Pancreas (tissue), 10 donors: ENCODE measurements at regions not wholly inside any gene's neighbourhood (a gene's known extent, or its start where the extent isn't known, plus 50 kb on each side); places are given as distances from the start of the nearest gene placed in this dataset.

Source experiments
- ATAC-seq, 4 donors: fragments of 200-7000 bp; cut with Tn5 transposase; one replicate each; pipeline versions ENCODE4 v1.8.0 to v1.9.1; 2020; ENCODE audit warnings: mild to moderate bottlenecking in 4 of 4, moderate library complexity in 4 of 4
- DNase-seq, 6 donors: peaks; one replicate each; pipeline ENCODE4 v3.0.0-alpha.2; 2020
- FAIRE-seq: peaks from 2 replicates; lab custom pipeline; 2012; peaks lifted over from hg19 to GRCh38; lab: Jason Lieb, UNC
- H3K27ac ChIP-seq, 4 donors: fragments of 200-600 bp; sonication (generic); 1 replicate in 3 of 4; 2 replicates in 1 of 4; pipeline versions ENCODE4 v1.5.0 to v1.8.0; 2020
- H3K27me3 ChIP-seq, 4 donors: fragments of 200-600 bp; one replicate each; pipeline ENCODE4 v1.8.0; 2021
- H3K36me3 ChIP-seq, 3 donors: fragments of 200-600 bp; sonication (generic) in 1 of 3; one replicate each; pipeline versions ENCODE4 v1.5.0 to v1.8.0; 2020 to 2021
- H3K4me1 ChIP-seq, 3 donors: fragments of 200-600 bp; one replicate each; pipeline ENCODE4 v1.8.0; 2021
- H3K4me3 ChIP-seq, 4 donors: fragments of 200-600 bp; sonication (generic) in 2 of 4; one replicate each; pipeline versions ENCODE4 v1.5.0 to v1.8.0; 2020 to 2021
- H3K9me3 ChIP-seq, 4 donors: fragments of 200-600 bp; one replicate each; pipeline ENCODE4 v1.8.0; 2021
- WGBS, 2 donors: extraction: QIAGEN DNeasy Blood & Tissue Kit; methylation state at CpG; one replicate each; pipeline ENCODE4 v1.1.7; 2013; 5-methylcytosine and 5-hydroxymethylcytosine counted together
- intact Hi-C, 3 donors: fragments of 100-400 bp; cut with DNase I; formaldehyde crosslinking; loops; one replicate each; pipeline versions ENCODE4 v1.11.1 to v1.14.2; 2022
- TF ChIP-seq, protein P1 (sequence below), 4 donors: fragments of 200-600 bp; sonication (generic) in 3 of 4; IDR thresholded peaks; one replicate each; pipeline versions ENCODE4 v1.5.0 to v1.8.0; 2021; ENCODE audit warnings: antibody characterized with exemption in 4 of 4
- donor health status: healthy with polysubstance abuse.
- donor health status: DM: no; HTN: no; CAD: no; lungs with moderate emphysema.
- donor health status: DM: no; HTN: no; CAD: no.
- donor health status: control.
- donor health status: control.
- donor health status: Bipolar disorder and iron deficiency.
- donor health status: DM: yes; HTN: yes; CAD: no.
- donor health status: DM: no; HTN: no; CAD: no.
- donor health status: DM: no; HTN: no; CAD: no.
- donor health status: DM: yes; HTN: yes; CAD: no.

DNA sequence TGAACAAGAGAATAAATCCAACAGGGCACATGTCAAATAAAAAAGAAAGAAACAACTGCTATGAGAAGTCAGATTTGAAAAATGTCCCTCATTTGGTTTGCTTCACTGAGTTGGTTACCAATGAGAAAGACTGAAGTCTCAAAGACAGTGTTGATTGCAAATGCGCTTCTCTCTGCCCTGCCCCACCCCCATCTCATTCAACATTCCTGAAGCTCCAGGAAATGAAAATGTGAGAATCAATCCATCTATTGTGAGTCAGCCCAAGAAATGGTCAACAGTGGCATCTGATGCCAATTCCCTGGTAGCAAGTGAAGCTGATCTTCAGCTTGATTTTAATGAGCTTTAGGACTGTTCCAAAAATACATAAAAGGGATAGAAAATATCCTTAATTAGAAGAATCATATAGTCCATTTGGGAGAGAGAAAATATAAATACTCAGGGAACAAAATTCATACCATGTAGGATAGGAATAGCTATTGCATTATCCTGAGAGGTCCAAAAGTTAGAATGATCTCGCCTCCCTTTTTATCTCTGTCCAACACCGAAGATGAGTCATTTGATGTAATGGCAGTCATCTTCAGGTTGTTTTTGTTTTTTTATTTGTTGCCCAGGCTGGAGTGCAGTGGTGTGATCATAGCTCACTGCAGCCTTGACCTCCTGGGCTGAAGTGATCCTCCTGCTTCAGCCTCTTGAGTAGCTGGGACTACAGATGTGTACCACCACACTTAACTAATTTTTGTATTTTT, 200.3 kb upstream of the UMPS start:
- intact Hi-C loops: no loop called here
- Histone ChIP-seq H3K27ac (no peak overlapping the region), H3K4me1 (peaks cover 0 to 7% (median 0%) of the 10 kb centered on the region in 3 donors), H3K27me3 (no peaks in the 10 kb centered on the region), H3K9me3 (no peaks in the 10 kb centered on the region), H3K4me3 (no peak overlapping the region), H3K36me3 (no peaks in the 10 kb centered on the region)
- DNase-seq (peak in 1 of 6 donors; percentile 16), ATAC-seq (peak in 3 of 4 donors; percentile 48 to 71 (median 51)), FAIRE-seq (no peak)
- WGBS, 2 donors: 78 to 84% methylated on average over 3 of the region's 3 CpGs
- TF ChIP-seq, protein P1, sequence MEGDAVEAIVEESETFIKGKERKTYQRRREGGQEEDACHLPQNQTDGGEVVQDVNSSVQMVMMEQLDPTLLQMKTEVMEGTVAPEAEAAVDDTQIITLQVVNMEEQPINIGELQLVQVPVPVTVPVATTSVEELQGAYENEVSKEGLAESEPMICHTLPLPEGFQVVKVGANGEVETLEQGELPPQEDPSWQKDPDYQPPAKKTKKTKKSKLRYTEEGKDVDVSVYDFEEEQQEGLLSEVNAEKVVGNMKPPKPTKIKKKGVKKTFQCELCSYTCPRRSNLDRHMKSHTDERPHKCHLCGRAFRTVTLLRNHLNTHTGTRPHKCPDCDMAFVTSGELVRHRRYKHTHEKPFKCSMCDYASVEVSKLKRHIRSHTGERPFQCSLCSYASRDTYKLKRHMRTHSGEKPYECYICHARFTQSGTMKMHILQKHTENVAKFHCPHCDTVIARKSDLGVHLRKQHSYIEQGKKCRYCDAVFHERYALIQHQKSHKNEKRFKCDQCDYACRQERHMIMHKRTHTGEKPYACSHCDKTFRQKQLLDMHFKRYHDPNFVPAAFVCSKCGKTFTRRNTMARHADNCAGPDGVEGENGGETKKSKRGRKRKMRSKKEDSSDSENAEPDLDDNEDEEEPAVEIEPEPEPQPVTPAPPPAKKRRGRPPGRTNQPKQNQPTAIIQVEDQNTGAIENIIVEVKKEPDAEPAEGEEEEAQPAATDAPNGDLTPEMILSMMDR (IDR thresholded peaks at IDR 0.05): no peak

DNA sequence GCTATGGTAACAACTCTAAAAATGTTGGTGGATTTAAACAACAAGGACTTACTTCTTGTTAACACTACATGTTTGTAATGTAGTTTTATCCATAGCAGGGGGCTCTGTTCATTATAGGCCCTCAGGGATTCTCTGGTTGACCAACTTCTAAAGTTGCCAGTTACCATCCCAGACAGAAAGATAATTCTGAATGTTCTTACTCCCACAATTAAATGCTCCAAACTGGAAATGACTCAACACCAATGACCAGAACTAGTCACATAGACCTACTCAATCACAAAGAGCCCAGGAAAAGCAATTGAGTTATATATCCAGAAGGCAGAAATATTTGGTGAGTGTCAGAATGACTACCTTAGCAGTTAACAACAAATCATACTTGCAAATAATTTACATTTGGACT, 199.3 kb upstream of the UMPS start:
- TF ChIP-seq, protein P1 (IDR thresholded peaks at IDR 0.05): no peak
- H3K4me1 ChIP-seq: peaks cover 0 to 7% (median 0%) of the 10 kb centered on the region in 3 donors
- no peak overlapping the region for H3K4me3 ChIP-seq
- no peak for FAIRE-seq
- no peaks in the 10 kb centered on the region for H3K27me3 ChIP-seq
- H3K9me3 ChIP-seq: no peaks in the 10 kb centered on the region
- DNase-seq: no peak
- H3K36me3 ChIP-seq: no peaks in the 10 kb centered on the region
- no peak overlapping the region for H3K27ac ChIP-seq
- ATAC-seq: no peak
- intact Hi-C loops: no loop called here

DNA sequence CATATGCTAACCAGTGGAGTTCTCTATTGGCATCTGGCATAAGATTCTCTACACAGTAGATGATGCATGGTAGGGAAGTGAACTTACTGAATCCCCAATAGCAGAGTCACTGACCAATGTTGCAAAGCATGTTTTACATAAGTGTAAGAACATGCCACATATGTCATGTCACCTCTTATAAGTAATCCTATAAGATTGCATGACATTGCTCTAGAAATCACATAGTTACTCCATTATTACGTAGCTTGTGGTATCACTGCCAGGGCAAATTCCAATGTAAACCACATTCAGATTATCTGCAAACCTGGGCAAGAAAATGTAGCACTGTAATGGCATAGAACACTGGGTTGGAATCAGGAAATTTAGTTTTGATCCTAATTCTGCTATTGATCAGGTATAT, 198.2 kb upstream of the UMPS start:
- no peaks in the 10 kb centered on the region for H3K9me3 ChIP-seq
- H3K4me1 ChIP-seq: peaks cover 0 to 7% (median 0%) of the 10 kb centered on the region in 3 donors
- ATAC-seq (no peak), DNase-seq (no peak), FAIRE-seq (no peak)
- intact Hi-C loops: no loop called here
- no peak overlapping the region for H3K27ac ChIP-seq
- H3K4me3 ChIP-seq: no peak overlapping the region
- WGBS, 2 donors: 89 to 97% methylated on average over 1 of the region's 1 CpG
- TF ChIP-seq, protein P1 (IDR thresholded peaks at IDR 0.05): no peak
- H3K36me3 ChIP-seq: no peaks in the 10 kb centered on the region
- H3K27me3 ChIP-seq: no peaks in the 10 kb centered on the region

DNA sequence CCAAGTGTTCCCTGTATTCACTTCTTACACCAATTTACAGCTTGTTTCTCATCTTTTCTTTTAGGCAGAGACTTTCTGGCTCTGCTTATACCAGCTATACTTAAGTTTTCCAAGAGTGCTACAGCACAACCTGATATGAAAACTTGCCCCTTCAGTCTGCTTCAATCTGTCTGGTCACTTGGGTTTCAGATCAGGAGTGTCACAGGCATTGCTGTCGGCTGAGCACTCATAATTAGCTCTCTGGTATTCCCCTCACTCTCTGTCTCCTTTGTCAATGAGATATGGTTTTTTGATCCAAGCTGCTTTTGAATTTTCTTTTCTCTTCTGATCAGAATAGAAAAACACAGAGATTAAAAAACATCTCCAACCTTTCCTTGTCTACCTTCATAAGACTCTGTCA, 194.9 kb upstream of the UMPS start:
- no peak overlapping the region for H3K4me3 ChIP-seq
- H3K9me3 ChIP-seq: no peaks in the 10 kb centered on the region
- DNase-seq (no peak), ATAC-seq (no peak), FAIRE-seq (no peak)
- TF ChIP-seq, protein P1 (IDR thresholded peaks at IDR 0.05): no peak
- H3K4me1 ChIP-seq: no peaks in the 10 kb centered on the region
- intact Hi-C loops: no loop called here
- no peaks in the 10 kb centered on the region for H3K36me3 ChIP-seq
- 86 to 90% methylated on average over 1 of the region's 1 CpG for WGBS, 2 donors
- no peak overlapping the region for H3K27ac ChIP-seq
- no peaks in the 10 kb centered on the region for H3K27me3 ChIP-seq

DNA sequence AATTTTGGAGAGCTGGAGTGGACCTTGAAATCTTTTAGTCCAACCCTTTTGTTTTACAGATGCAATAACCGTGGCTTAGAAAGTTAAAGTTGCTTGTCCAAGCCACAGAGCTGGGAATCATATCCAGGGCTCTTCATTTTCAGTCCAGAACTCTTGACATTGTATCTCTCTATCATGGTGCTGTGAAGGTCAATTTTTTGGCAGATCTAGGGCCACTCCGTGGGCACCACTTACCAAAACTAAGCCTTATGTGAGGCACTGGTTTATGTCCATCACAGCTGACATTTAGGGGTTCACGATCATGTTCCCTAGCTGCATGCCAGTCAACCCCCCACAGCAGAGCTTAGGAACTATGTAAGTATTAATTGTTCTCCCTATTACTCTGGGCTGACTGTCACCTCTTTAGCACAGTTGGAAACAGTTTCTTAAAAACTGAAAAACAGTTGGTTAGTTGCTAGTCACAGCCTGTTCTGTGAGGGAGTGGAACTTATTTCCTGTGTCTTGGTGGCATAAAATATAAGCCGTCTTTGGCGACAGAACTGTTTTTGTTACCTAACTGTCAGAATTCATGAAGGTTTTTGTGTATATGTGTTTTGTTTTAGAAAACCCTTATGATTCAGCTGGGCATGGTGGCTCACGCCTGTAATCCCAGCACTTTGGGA, 189.6 kb upstream of the UMPS start:
- Histone ChIP-seq H3K4me3 (no peak overlapping the region), H3K36me3 (no peaks in the 10 kb centered on the region), H3K27ac (no peak overlapping the region), H3K27me3 (no peaks in the 10 kb centered on the region), H3K4me1 (no peaks in the 10 kb centered on the region), H3K9me3 (no peaks in the 10 kb centered on the region)
- FAIRE-seq (no peak), ATAC-seq (no peak), DNase-seq (no peak)
- TF ChIP-seq, protein P1 (IDR thresholded peaks at IDR 0.05): no peak
- 81 to 83% methylated on average over 6 of the region's 6 CpGs for WGBS, 2 donors
- intact Hi-C loops: loop anchor here in 1 of 3 donors (10.0 kb wide), 1 partner anchor 46 kb away; no protein-coding TSS in a partner anchor
